Thoracic aorta (tissue), 2 donors: ENCODE measurements at regions not wholly inside any gene's neighbourhood (a gene's known extent, or its start where the extent isn't known, plus 50 kb on each side); places are given as distances from the start of the nearest gene placed in this dataset.
A peak's percentile ranks its signal among the peaks of the same experiment; 100 is the strongest.

Experiments used
- ATAC-seq: fragments of 150-250 bp; one replicate; pipeline ENCODE4 v1.8.0; 2017; ENCODE audit warnings: low read depth; ENCODE audit not compliant: insufficient number of reproducible peaks, low FRiP score
- DNase-seq: peaks from one replicate; pipeline ENCODE4 v3.0.0-alpha.2; 2020; ENCODE audit warnings: low spot score
- H3K27ac ChIP-seq, 2 donors: fragments of 200-600 bp; sonication (generic); 1 replicate in 1 of 2; 2 replicates in 1 of 2; pipeline ENCODE4 v1.5.1; 2016; ENCODE audit warnings: mild to moderate bottlenecking in 2 of 2, moderate library complexity in 2 of 2
- H3K27me3 ChIP-seq: fragments of 200-600 bp; sonication (generic); replicated peaks from 2 replicates; pipeline ENCODE4 v1.6.0; 2016; ENCODE audit warnings: mild to moderate bottlenecking; ENCODE audit not compliant: insufficient read depth
- H3K36me3 ChIP-seq: fragments of 200-600 bp; sonication (generic); one replicate; pipeline ENCODE4 v1.5.1; 2016
- H3K4me1 ChIP-seq, 2 donors: fragments of 200-600 bp; sonication (generic); 1 replicate in 1 of 2; 2 replicates in 1 of 2; pipeline versions ENCODE4 v1.5.1 to v1.6.0; 2016; ENCODE audit warnings: low read depth in 2 of 2, mild to moderate bottlenecking in 1 of 2; ENCODE audit not compliant: control insufficient read depth in 1 of 2
- H3K4me3 ChIP-seq: fragments of 200-600 bp; sonication (generic); 2 replicates; pipeline ENCODE4 v1.5.1; 2016; ENCODE audit warnings: mild to moderate bottlenecking
- H3K9me3 ChIP-seq: fragments of 200-600 bp; sonication (generic); 2 replicates; pipeline ENCODE4 v1.5.1; 2016
- TF ChIP-seq, protein P1 (sequence below): fragments of 200-600 bp; sonication (generic); IDR thresholded peaks from one replicate; pipeline ENCODE4 v1.5.1; 2019; ENCODE audit warnings: antibody characterized with exemption

DNA sequence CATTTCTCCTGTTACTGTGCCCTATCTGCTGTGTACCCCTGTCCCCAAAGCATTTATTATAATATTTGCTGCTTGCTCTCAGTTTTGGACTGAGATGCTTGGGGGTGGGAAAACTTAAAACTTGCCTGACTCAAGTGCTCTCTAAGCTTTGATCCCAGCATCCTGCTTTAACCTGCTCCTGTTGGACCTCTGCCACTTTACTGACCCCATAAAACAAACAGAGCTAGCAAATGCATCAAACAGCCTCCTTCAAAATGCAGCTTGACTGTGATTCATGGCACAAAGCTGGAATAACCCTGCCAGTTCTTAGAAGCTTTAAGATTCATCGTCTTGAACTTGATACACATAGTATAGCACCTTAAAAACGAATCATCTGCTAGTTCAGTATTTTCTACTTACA lies 212.5 kb downstream of the DEPDC1B start:
- Histone ChIP-seq H3K36me3 (no peaks in the 10 kb centered on the region), H3K27me3 (no peaks in the 10 kb centered on the region), H3K9me3 (no peaks in the 10 kb centered on the region), H3K4me3 (peak overlapping the region; percentile 74), H3K4me1 (peaks cover 0 to 48% of the 10 kb centered on the region in 2 donors), H3K27ac (peak overlapping the region; percentile 76 to 85)
- DNase-seq, result no peak
- TF ChIP-seq, protein P1, sequence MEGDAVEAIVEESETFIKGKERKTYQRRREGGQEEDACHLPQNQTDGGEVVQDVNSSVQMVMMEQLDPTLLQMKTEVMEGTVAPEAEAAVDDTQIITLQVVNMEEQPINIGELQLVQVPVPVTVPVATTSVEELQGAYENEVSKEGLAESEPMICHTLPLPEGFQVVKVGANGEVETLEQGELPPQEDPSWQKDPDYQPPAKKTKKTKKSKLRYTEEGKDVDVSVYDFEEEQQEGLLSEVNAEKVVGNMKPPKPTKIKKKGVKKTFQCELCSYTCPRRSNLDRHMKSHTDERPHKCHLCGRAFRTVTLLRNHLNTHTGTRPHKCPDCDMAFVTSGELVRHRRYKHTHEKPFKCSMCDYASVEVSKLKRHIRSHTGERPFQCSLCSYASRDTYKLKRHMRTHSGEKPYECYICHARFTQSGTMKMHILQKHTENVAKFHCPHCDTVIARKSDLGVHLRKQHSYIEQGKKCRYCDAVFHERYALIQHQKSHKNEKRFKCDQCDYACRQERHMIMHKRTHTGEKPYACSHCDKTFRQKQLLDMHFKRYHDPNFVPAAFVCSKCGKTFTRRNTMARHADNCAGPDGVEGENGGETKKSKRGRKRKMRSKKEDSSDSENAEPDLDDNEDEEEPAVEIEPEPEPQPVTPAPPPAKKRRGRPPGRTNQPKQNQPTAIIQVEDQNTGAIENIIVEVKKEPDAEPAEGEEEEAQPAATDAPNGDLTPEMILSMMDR, result no peak
- ATAC-seq, result no peak

DNA sequence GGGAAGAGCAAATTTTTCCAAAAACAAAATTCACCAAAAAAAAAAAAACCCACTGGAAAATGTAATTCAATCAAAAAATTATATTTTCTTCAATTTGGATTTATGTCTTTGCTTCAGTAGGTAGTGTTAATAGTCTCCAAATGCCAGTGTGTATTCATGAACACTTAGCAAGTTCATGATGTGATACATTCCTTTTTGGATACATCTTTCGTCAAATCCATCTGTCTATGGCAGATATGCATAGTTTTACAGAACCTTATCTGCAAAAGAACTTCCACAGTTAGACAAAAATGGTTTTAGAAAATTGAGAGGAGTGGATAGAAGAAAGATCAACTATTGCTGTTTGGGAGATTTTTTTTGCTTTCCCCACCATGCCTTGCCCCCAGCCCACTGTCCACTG lies 214.6 kb downstream of the DEPDC1B start:
- Histone ChIP-seq H3K27me3 (no peaks in the 10 kb centered on the region), H3K9me3 (no peaks in the 10 kb centered on the region), H3K36me3 (no peaks in the 10 kb centered on the region), H3K27ac (peak overlapping the region; percentile 50 to 85), H3K4me1 (peaks cover 0 to 52% of the 10 kb centered on the region in 2 donors), H3K4me3 (no peak overlapping the region)
- ATAC-seq (no peak), DNase-seq (no peak)
- TF ChIP-seq, protein P1, result no peak

DNA sequence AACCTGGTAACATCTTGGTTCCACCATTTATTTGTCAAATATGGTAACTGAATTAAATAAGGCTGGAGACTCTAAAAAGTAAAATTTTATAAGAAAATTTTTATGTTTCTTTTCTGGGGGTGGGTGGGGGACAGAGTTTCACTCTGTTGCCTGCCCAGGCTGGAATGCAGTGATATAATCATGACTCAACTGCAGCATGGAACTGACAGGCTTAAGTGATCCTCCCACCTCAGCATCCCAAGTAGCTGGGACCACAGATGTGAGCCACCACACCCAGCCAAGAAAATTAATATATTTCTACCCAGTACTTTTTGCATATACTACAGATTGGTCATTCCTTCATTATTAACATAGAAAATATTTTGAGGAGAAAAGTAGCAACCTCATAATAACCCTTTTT lies 216.9 kb downstream of the DEPDC1B start:
- DNase-seq (no peak), ATAC-seq (no peak)
- peaks cover 5 to 60% of the 10 kb centered on the region in 2 donors for H3K4me1 ChIP-seq
- TF ChIP-seq, protein P1, result no peak
- H3K4me3 ChIP-seq, result no peak overlapping the region
- H3K27me3 ChIP-seq, result no peaks in the 10 kb centered on the region
- no peaks in the 10 kb centered on the region for H3K36me3 ChIP-seq
- H3K9me3 ChIP-seq, result no peaks in the 10 kb centered on the region
- H3K27ac ChIP-seq, result peak overlapping the region in 1 of 2 donors; percentile 85

DNA sequence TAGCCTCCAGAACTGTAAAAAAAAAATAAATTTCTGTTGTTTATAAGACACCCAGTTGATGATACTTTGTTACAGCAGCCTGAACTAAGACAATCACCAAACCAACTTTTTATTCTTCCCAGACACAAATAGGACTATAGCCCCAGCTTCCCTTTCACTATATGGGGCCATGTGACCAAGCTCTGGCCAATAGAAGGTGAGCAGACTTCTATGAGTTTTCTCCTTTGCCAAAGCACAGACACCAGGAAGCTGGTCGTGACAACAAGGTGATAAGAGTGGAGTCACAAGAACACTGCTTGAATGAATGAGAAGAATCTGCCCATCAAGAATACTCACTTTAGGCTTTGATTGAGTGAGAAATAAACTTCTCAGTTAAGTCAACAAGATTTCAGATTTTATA lies 217.7 kb downstream of the DEPDC1B start:
- ATAC-seq, result no peak
- Histone ChIP-seq H3K27me3 (no peaks in the 10 kb centered on the region), H3K27ac (peak overlapping the region in 1 of 2 donors; percentile 85), H3K4me1 (peaks cover 6 to 57% of the 10 kb centered on the region in 2 donors), H3K4me3 (no peak overlapping the region), H3K9me3 (no peaks in the 10 kb centered on the region), H3K36me3 (no peaks in the 10 kb centered on the region)
- TF ChIP-seq, protein P1, result no peak
- DNase-seq, result no peak

DNA sequence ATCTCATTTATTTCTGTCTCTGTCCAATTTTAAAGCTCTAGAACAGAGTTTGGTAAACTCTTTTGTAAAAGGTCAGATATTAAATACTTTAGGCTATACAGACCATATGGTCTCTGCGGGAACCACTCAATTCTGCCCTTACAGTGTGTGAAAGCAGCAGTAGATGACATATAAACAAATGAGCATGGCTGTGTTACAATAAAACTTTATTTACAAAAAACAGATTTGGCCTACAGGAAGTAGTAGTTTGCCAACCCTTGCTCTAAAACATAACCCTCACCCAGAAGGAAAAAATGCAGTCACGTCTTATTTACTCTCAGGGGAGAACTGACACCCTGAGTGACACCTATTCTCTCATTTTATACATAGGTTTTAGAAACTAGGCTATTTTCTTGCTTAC lies 220.4 kb downstream of the DEPDC1B start:
- DNase-seq, result no peak
- H3K27ac ChIP-seq, result no peak overlapping the region
- no peaks in the 10 kb centered on the region for H3K9me3 ChIP-seq
- TF ChIP-seq, protein P1, result no peak
- H3K36me3 ChIP-seq, result no peaks in the 10 kb centered on the region
- ATAC-seq, result no peak
- no peaks in the 10 kb centered on the region for H3K27me3 ChIP-seq
- H3K4me1 ChIP-seq, result peaks cover 6 to 70% of the 10 kb centered on the region in 2 donors
- no peak overlapping the region for H3K4me3 ChIP-seq
